ENCODE measurements at regions not wholly inside any gene's neighbourhood (a gene's known extent, or its start where the extent isn't known, plus 50 kb on each side); places are given as distances from the start of the nearest gene placed in this dataset.

- H3K4me3 ChIP-seq (ENCODE audit: low read length), result no peak overlapping the region
- no peak for DNase-seq (ENCODE audit: low read depth, low spot score)
These were observed 571.0 kb upstream of the SALL3 start for GRCh38 chr18:78408623-78409022.

- DNase-seq (ENCODE audit: low read depth, low spot score), result no peak
- H3K4me3 ChIP-seq (ENCODE audit: low read length), result no peak overlapping the region
These were observed 569.4 kb upstream of the SALL3 start for GRCh38 chr18:78410094-78410786.

GRCh38 chr18:78411539-78411938 is 568.1 kb upstream of the SALL3 start:
- no peak overlapping the region for H3K4me3 ChIP-seq (ENCODE audit: low read length)
- DNase-seq (ENCODE audit: low read depth, low spot score), result no peak

GRCh38 chr18:78414302-78414701 is 565.3 kb upstream of the SALL3 start:
- DNase-seq (ENCODE audit: low read depth, low spot score), result no peak
- H3K4me3 ChIP-seq (ENCODE audit: low read length), result no peak overlapping the region

- no peak overlapping the region for H3K4me3 ChIP-seq (ENCODE audit: low read length)
- DNase-seq (ENCODE audit: low read depth, low spot score), result no peak
These were observed 562.8 kb upstream of the SALL3 start for GRCh38 chr18:78416853-78417252.

- H3K4me3 ChIP-seq (ENCODE audit: low read length), result no peak overlapping the region
- DNase-seq (ENCODE audit: low read depth, low spot score), result no peak
These were observed 561.2 kb upstream of the SALL3 start for GRCh38 chr18:78418379-78418778.

- DNase-seq (ENCODE audit: low read depth, low spot score), result no peak
- H3K4me3 ChIP-seq (ENCODE audit: low read length), result no peak overlapping the region
These were observed 560.4 kb upstream of the SALL3 start for GRCh38 chr18:78419171-78419570.

GRCh38 chr18:78420116-78420515 is 559.5 kb upstream of the SALL3 start:
- no peak for DNase-seq (ENCODE audit: low read depth, low spot score)
- no peak overlapping the region for H3K4me3 ChIP-seq (ENCODE audit: low read length)

GRCh38 chr18:78421392-78421791 is 558.2 kb upstream of the SALL3 start:
- no peak for DNase-seq (ENCODE audit: low read depth, low spot score)
- H3K4me3 ChIP-seq (ENCODE audit: low read length), result no peak overlapping the region

GRCh38 chr18:78422336-78422735 is 557.3 kb upstream of the SALL3 start:
- no peak overlapping the region for H3K4me3 ChIP-seq (ENCODE audit: low read length)
- no peak for DNase-seq (ENCODE audit: low read depth, low spot score)

GRCh38 chr18:78423811-78424210 is 555.8 kb upstream of the SALL3 start:
- DNase-seq (ENCODE audit: low read depth, low spot score), result no peak

GRCh38 chr18:78424403-78425018 is 555.1 kb upstream of the SALL3 start:
- no peak overlapping the region for H3K4me3 ChIP-seq (ENCODE audit: low read length)
- DNase-seq (ENCODE audit: low read depth, low spot score), result no peak

More at GRCh38 chr18:78423811-78424210, 555.8 kb upstream of the SALL3 start:
- no peak overlapping the region for H3K4me3 ChIP-seq (ENCODE audit: low read length)

- no peak overlapping the region for H3K4me3 ChIP-seq (ENCODE audit: low read length)
- DNase-seq (ENCODE audit: low read depth, low spot score), result no peak
These were observed 554.6 kb upstream of the SALL3 start for GRCh38 chr18:78425019-78425412.

- H3K4me3 ChIP-seq (ENCODE audit: low read length), result no peak overlapping the region
- no peak for DNase-seq (ENCODE audit: low read depth, low spot score)
These were observed 552.5 kb upstream of the SALL3 start for GRCh38 chr18:78427081-78427480.

GRCh38 chr18:78429127-78430108 is 550.2 kb upstream of the SALL3 start:
- no peak for DNase-seq (ENCODE audit: low read depth, low spot score)

GRCh38 chr18:78430131-78430758 is 549.4 kb upstream of the SALL3 start:
- no peak for DNase-seq (ENCODE audit: low read depth, low spot score)
- H3K4me3 ChIP-seq (ENCODE audit: low read length), result no peak overlapping the region

More at GRCh38 chr18:78429127-78430108, 550.2 kb upstream of the SALL3 start:
- H3K4me3 ChIP-seq (ENCODE audit: low read length), result no peak overlapping the region

GRCh38 chr18:78431606-78432005 is 548.0 kb upstream of the SALL3 start:
- no peak for DNase-seq (ENCODE audit: low read depth, low spot score)
- H3K4me3 ChIP-seq (ENCODE audit: low read length), result no peak overlapping the region

GRCh38 chr18:78433562-78433961 is 546.1 kb upstream of the SALL3 start:
- no peak for DNase-seq (ENCODE audit: low read depth, low spot score)
- H3K4me3 ChIP-seq (ENCODE audit: low read length), result no peak overlapping the region

GRCh38 chr18:78436110-78436509 is 543.5 kb upstream of the SALL3 start:
- no peak for DNase-seq (ENCODE audit: low read depth, low spot score)
- no peak overlapping the region for H3K4me3 ChIP-seq (ENCODE audit: low read length)
